Endothelial cell of umbilical vein (primary cell): ENCODE measurements at regions not wholly inside any gene's neighbourhood (a gene's known extent, or its start where the extent isn't known, plus 50 kb on each side); places are given as distances from the start of the nearest gene placed in this dataset.

Source experiments
- BruUV-seq: library from RNA; stranded (reverse); fragments of 400-500 nt; replicated peaks from 2 replicates; lab custom pipeline; 2021; lab: Mats Ljungman, UMichigan
- CTCF ChIA-PET: fragments of 300-600, 350-600 bp; sonication (Branson Sonifier 250); formaldehyde crosslinking; loops from one replicate; lab custom pipeline; 2021; ENCODE audit warnings: antibody characterized with exemption, inconsistent platforms; lab: Charles Lee
- POLR2A ChIA-PET: fragments of 300-600, 350-600 bp; sonication (Branson Sonifier 250); formaldehyde crosslinking; loops from one replicate; lab custom pipeline; 2021; ENCODE audit warnings: antibody characterized with exemption, inconsistent platforms; lab: Charles Lee
- DNase-seq: peaks from one replicate; pipeline ENCODE4 v3.0.0-alpha.2; 2011; ENCODE audit warnings: low read depth, low spot score
- FAIRE-seq: peaks from 2 replicates; lab custom pipeline; 2011; peaks lifted over from hg19 to GRCh38; lab: Jason Lieb, UNC
- H2AFZ ChIP-seq: 2 replicates; pipeline ENCODE4 v1.6.0; 2012; ENCODE audit warnings: low read depth, low read length, control low read depth, inconsistent platforms
- H3K27ac ChIP-seq: 2 replicates; pipeline ENCODE4 v1.5.1; 2011; ENCODE audit warnings: low read depth, mild to moderate bottlenecking, control low read depth, low read length, moderate library complexity; ENCODE audit not compliant: insufficient read depth
- H3K27me3 ChIP-seq, 2 experiments: 2 replicates each; pipeline versions ENCODE4 v1.6.0 to v1.6.1; 2011; ENCODE audit warnings: low read length in 2 of 2, mixed read lengths in 1 of 2; ENCODE audit not compliant: control insufficient read depth in 2 of 2, insufficient read depth in 2 of 2
- H3K36me3 ChIP-seq, 2 experiments: 2 replicates in 1 of 2; 3 replicates in 1 of 2; pipeline ENCODE4 v1.5.1; 2011; ENCODE audit warnings: low read length in 2 of 2, mild to moderate bottlenecking in 1 of 2, moderate library complexity in 1 of 2; ENCODE audit not compliant: control insufficient read depth in 2 of 2, insufficient read depth in 2 of 2; ENCODE audit errors: extremely low read depth in 1 of 2
- H3K4me1 ChIP-seq: 3 replicates; pipeline ENCODE4 v1.5.1; 2011; ENCODE audit warnings: mild to moderate bottlenecking, low read length; ENCODE audit not compliant: control insufficient read depth, insufficient read depth; ENCODE audit errors: extremely low read depth
- H3K4me2 ChIP-seq: 2 replicates; pipeline ENCODE4 v1.6.1; 2011; ENCODE audit warnings: low read length, control low read depth, mixed read lengths; ENCODE audit not compliant: insufficient read depth
- H3K4me3 ChIP-seq, 3 experiments: fragments of 200-600 bp in 1 of 3; sonication (generic), shearing (Covaris generic) in 1 of 3; replicated peaks in 1 of 3; 2 replicates each; pipeline ENCODE4 v1.5.1; 2011 to 2016; ENCODE audit warnings: control low read depth in 3 of 3, low read length in 3 of 3, mild to moderate bottlenecking in 2 of 3, inconsistent platforms in 1 of 3, low read depth in 1 of 3, moderate library complexity in 1 of 3; ENCODE audit not compliant: insufficient read depth in 1 of 3
- H3K79me2 ChIP-seq: 2 replicates; pipeline ENCODE4 v1.6.0; 2012; ENCODE audit warnings: low read length, inconsistent platforms; ENCODE audit not compliant: control insufficient read depth, insufficient read depth
- H3K9ac ChIP-seq: replicated peaks from 2 replicates; pipeline ENCODE3; 2011; ENCODE audit warnings: low read length, control low read depth; ENCODE audit not compliant: insufficient read depth; ENCODE audit errors: extremely low read depth
- H3K9me1 ChIP-seq: replicated peaks from 3 replicates; pipeline ENCODE4 v1.6.0; 2011; ENCODE audit warnings: mild to moderate bottlenecking, low read length; ENCODE audit not compliant: control insufficient read depth, insufficient read depth; ENCODE audit errors: extremely low read depth
- H3K9me3 ChIP-seq: replicated peaks from 2 replicates; pipeline ENCODE4 v1.5.1; 2012; ENCODE audit warnings: low read length, inconsistent platforms; ENCODE audit not compliant: control insufficient read depth, insufficient read depth
- H4K20me1 ChIP-seq: replicated peaks from 2 replicates; pipeline ENCODE3; 2011; ENCODE audit warnings: mild to moderate bottlenecking, low read length; ENCODE audit not compliant: control insufficient read depth, insufficient read depth; ENCODE audit errors: extremely low read depth
- EZH2 ChIP-seq: IDR thresholded peaks from 2 replicates; pipeline ENCODE4 v1.6.1; 2012; ENCODE audit warnings: borderline replicate concordance, low read depth, mild to moderate bottlenecking, moderate library complexity, low read length, inconsistent platforms; ENCODE audit not compliant: severe bottlenecking
- FOS ChIP-seq: IDR thresholded peaks from 2 replicates; pipeline ENCODE4 v1.6.1; 2011; ENCODE audit warnings: mild to moderate bottlenecking, low read length, moderate library complexity, borderline replicate concordance; ENCODE audit not compliant: insufficient read depth
- GATA2 ChIP-seq: IDR thresholded peaks from 2 replicates; pipeline ENCODE4 v1.7.0; 2011; ENCODE audit warnings: low read depth, mild to moderate bottlenecking, moderate library complexity, mixed read lengths, low read length; ENCODE audit not compliant: insufficient read length, insufficient read depth
- JUN ChIP-seq: IDR thresholded peaks from 2 replicates; pipeline ENCODE4 v1.6.1; 2011; ENCODE audit warnings: borderline replicate concordance, low read depth; ENCODE audit not compliant: insufficient read length, insufficient read depth
- MYC ChIP-seq: IDR thresholded peaks from one replicate; pipeline ENCODE4 v1.6.1; 2011; ENCODE audit warnings: mild to moderate bottlenecking, low read depth, low read length
- POLR2A ChIP-seq: IDR thresholded peaks from 2 replicates; pipeline ENCODE4 v1.6.1; 2012; ENCODE audit warnings: low read depth, mild to moderate bottlenecking, control low read depth, low read length
- POLR2AphosphoS5 ChIP-seq: IDR thresholded peaks from 2 replicates; pipeline ENCODE4 v1.6.1; 2012; ENCODE audit warnings: low read depth, mild to moderate bottlenecking, control low read depth, low read length, moderate library complexity; ENCODE audit not compliant: insufficient read depth
- dilution Hi-C: fragments of 300-500 bp; cut with MboI; formaldehyde crosslinking; loops from one replicate; pipeline ENCODE4 v1.15.0; 2019; ENCODE audit warnings: low sequenced_read_pairs; ENCODE audit not compliant: extremely low pct_ligation_motif_present
- intact Hi-C: fragments of 100-400 bp; cut with micrococcal nuclease; formaldehyde crosslinking; loops from one replicate; pipeline ENCODE4 v1.10.0; 2022
- TF ChIP-seq, protein P1 (sequence below): IDR thresholded peaks from 2 replicates; pipeline ENCODE4 v1.6.1; 2011; ENCODE audit not compliant: insufficient read depth, insufficient read length
- TF ChIP-seq, protein P2 (sequence below), 2 donors: IDR thresholded peaks; 1 replicate in 1 of 2; 2 replicates in 1 of 2; pipeline ENCODE4 v1.5.1; 2011; ENCODE audit warnings: low read length in 2 of 2, mild to moderate bottlenecking in 2 of 2, moderate library complexity in 2 of 2, control low read depth in 1 of 2, inconsistent platforms in 1 of 2, low read depth in 1 of 2; ENCODE audit not compliant: insufficient read depth in 1 of 2; ENCODE audit errors: extremely low read depth in 1 of 2

DNA sequence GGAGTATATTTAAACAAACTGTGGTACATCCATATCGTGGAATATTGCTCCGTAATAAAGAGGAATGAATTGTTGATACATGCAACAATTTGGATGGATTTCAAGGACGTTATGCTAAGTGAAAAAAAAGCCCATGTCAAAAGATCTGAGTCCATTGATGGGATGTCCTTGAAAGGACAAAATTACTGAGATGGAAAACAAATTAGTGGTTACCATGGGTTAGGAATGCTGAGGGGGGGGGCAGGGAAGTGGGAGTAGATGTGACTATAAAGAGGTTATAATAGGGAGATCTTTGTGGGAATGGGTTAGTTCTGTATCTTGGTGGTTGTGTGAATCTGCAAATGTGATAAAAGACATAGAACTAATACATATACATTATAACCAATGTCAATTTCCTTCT is 409.3 kb downstream of the SRGAP2C start:
- H3K79me2 ChIP-seq: no peaks in the 10 kb centered on the region

More for the DNA sequence above, 409.3 kb downstream of the SRGAP2C start:
- Histone ChIP-seq H2AFZ (no peak overlapping the region), H3K36me3 (no peaks in the 10 kb centered on the region), H3K4me3 (no peak overlapping the region), H4K20me1 (no peaks in the 10 kb centered on the region), H3K27ac (no peak overlapping the region), H3K4me2 (no peak overlapping the region), H3K27me3 (no peaks in the 10 kb centered on the region), H3K9me3 (no peaks in the 10 kb centered on the region), H3K9me1 (no peaks in the 10 kb centered on the region), H3K4me1 (no peaks in the 10 kb centered on the region), H3K9ac (no peak overlapping the region)
- DNase-seq: no peak
- no peak for TF ChIP-seq GATA2
- TF ChIP-seq FOS: no peak
- TF ChIP-seq POLR2A: no peak
- no peak for TF ChIP-seq POLR2AphosphoS5
- TF ChIP-seq, protein P1, sequence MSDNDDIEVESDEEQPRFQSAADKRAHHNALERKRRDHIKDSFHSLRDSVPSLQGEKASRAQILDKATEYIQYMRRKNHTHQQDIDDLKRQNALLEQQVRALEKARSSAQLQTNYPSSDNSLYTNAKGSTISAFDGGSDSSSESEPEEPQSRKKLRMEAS: no peak
- no peak for TF ChIP-seq JUN
- TF ChIP-seq MYC: no peak
- TF ChIP-seq, protein P2, sequence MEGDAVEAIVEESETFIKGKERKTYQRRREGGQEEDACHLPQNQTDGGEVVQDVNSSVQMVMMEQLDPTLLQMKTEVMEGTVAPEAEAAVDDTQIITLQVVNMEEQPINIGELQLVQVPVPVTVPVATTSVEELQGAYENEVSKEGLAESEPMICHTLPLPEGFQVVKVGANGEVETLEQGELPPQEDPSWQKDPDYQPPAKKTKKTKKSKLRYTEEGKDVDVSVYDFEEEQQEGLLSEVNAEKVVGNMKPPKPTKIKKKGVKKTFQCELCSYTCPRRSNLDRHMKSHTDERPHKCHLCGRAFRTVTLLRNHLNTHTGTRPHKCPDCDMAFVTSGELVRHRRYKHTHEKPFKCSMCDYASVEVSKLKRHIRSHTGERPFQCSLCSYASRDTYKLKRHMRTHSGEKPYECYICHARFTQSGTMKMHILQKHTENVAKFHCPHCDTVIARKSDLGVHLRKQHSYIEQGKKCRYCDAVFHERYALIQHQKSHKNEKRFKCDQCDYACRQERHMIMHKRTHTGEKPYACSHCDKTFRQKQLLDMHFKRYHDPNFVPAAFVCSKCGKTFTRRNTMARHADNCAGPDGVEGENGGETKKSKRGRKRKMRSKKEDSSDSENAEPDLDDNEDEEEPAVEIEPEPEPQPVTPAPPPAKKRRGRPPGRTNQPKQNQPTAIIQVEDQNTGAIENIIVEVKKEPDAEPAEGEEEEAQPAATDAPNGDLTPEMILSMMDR (IDR thresholded peaks at IDR 0.05; ENCODE audit: extremely low read depth in 1 of 2, insufficient read depth in 1 of 2, low read depth in 1 of 2, low read length in 2 of 2): no peak
- TF ChIP-seq EZH2: no peak
- no peak for FAIRE-seq
- no TSS peak for BruUV-seq
- dilution Hi-C loops (no loop called here), intact Hi-C loops (no loop called here)
- ChIA-PET CTCF (no interaction called here), POLR2A (no interaction called here)
